ENCODE measurements at regions not wholly inside any gene's neighbourhood (a gene's known extent, or its start where the extent isn't known, plus 50 kb on each side); places are given as distances from the start of the nearest gene placed in this dataset.

DNA sequence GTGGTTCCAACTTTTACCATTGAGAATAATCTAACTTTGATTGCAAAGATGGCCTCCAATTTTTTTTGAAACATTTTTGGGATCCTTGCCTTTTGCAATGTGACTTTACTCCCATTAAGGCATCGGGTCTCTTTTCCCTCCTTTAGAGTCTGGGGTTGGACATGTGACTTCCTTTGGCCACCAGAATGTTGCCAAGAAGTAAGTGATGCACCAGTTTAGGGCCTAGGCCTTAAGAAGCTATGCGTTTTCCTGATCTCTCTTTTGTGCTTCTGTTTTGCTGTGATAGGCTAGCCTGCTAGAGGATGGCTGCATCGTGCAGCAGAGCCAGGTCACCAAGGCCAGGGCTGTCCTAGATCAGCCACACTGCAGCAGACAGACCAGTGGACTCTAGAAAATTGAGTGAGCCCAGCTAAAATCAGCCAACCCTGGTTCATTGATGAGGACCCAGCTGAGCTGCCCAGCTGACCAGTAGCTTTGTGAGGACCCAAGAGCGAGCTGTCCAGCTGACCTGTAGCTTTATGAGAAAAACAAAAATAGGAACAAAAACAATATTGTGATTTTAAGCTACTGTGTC, 594.0 kb upstream of the JAG1 start:
- ATAC-seq (no peak), DNase-seq (ENCODE audit: low spot score) (no peak)

DNA sequence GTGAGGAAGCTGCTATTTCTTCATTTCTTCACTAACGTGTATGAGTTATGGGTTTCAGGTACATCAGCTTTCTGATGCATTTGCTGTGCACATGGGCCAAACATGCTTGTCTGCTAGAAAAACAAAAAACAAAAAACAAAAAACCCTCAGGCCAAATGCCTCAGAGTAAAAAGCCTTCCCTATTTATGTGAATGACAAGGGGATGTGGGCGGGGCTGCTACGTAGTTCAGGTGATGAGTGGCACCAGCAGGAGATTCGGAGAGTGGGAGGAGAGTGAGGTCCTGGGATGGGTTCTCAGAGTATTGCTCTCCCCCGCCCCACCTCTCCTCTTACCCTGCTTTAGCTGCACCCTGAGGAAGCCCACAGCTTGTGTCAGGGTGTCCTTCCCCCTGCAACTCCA, 596.8 kb upstream of the JAG1 start:
- DNase-seq (ENCODE audit: low spot score) (no peak), ATAC-seq (no peak)

DNA sequence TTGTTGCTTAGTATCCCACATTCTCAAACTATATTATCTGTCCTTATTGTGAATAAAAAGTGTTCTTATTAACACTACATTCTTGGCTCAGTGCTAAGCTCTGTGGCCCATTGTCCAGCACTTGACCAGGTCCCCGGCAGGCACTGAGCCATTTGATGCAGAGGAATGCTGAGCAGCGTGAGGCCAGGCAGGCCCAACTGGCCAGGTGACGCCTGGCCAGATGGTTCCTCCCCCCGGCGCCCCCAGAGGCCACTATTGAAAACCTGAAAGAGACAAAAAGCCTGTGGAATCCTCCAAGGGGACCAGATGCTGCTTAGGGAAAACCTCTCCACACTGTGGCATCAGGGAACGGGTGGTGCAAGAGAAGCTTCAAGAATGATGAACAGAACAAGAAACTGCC, 597.5 kb upstream of the JAG1 start:
- DNase-seq (ENCODE audit: low spot score) (no peak), ATAC-seq (no peak)

DNA sequence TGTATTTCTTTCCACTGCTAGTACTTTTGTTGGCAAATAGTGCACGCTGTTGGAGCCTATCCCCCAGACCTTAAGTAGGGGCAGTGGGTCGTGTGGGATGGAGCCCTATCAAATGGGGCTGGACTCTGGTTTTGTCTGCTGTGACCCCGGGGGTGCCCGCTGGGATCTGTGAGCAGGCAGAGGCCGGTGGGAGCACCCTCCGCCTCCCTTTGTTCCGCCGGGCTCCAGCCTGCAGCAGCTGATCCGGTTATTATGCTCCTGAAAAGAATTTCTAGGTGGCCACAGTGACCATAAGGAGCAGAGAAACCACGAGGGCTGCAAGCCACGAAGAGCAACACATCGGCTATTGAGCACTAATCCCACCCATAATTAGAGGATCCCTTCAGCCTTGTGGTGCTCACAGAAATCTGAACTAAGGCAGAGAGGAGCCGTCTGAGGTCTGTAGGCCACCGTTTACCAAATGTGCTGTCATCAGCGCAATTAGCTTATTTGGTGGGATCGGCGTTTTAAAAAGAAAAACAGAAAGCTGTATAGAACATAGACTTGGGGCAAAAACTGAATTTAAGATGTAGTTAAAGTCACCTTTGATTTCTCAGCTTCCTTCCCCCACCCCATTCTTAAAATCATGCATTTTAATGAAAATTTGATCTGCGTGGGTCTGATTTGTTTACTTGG, 598.3 kb upstream of the JAG1 start:
- DNase-seq (ENCODE audit: low spot score) (no peak), ATAC-seq (no peak)

DNA sequence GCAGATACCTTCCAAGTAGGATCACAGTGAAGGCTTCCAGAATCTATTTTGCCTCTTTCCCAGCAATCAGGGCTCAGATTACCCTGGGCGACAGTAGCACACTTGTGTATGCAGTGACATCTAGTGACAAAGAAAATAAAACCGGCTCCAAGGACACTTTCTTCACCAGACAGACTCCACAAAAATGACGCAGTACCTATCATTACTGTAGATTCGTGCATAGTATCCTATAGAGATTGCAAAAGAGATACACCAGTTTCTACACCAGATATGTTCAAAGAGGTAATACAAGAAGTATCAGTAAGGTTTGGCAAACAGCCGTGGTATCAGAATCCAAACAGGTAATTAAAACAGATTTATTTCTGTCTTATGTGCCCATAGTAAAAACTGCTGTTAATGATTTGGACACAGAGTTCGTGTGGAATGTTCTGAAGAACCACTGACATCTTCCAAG, 600.4 kb upstream of the JAG1 start:
- ATAC-seq (peak; percentile 87), DNase-seq (ENCODE audit: low spot score) (no peak)

DNA sequence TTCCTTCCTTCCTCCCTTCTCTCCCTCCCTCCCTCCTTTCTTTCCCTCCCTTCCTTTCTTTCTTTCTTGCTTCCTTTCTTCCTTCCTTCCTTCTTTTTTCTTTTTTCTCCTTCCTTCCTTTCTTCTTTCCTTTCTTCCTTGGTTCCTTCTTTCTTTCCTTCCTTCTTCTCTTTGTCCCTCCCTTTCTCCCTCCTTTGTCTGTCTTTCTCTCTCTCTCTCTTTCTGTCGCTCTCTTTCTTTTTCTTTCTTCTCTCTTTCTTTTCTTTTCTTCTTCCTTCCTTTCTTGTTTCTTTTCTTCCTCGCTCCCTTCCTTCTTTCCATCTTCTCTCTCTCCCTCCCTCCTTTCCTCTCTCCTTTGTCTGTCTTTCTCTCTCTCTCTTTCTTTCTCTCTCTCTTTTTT, 601.9 kb upstream of the JAG1 start:
- no peak for ATAC-seq

DNA sequence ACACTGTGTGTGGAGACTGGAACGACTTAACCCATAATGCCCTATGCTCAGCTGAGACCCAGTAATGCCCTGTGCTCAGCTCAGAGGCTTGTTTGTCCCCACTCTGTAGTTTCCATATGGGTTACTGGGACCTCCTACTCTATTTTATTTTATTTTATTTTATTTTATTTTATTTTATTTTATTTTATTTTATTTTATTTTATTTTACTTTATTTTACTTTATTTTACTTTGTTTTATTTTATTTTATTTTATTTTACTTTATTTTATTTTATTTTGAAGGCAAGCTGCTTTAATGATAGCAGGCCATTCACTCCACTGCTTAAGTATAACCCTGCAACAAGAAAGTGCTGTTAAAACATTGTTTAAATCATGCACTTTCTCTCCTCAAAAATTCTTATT, 603.4 kb upstream of the JAG1 start:
- ATAC-seq (no peak), DNase-seq (ENCODE audit: low spot score) (no peak)

More for the DNA sequence above, 601.9 kb upstream of the JAG1 start:
- DNase-seq (ENCODE audit: low spot score), result no peak

DNA sequence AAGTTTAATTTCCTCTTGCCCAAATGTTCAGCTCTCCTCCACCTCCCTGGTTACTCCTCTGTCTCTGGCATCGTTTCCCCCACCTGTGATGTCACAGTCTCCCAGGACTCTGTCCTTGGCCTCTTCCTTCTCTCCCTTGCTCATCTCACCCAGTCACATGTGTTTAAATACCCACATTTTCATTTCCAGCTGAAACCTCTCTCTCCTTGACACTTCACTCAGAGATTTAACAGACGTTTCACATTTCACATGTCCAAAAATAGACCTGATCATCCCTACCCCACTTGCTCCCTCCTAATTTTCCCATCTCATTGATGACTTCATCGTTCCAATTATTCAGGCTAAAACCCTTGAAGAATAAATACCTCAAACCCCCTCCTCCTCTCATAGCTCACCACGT, 604.1 kb upstream of the JAG1 start:
- DNase-seq (ENCODE audit: low spot score) (no peak), ATAC-seq (no peak)

DNA sequence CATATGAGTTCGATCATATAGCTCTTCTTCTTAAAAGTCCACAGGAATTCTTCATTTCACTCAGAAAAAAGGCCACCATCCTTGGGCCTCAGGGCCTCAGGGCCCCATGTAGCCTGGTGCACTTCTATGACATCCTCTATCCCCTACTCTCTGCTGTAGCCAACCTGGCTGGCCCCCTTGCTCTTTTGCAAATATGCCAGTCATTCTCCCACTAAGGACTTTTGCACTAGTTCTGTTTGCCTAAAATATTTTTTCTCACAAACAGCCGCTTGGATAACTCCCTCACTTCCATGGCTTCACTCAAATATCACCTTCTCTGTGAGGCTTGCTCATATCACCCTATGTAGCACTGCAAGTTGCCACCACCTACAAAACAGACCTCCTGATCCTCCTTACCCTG, 604.7 kb upstream of the JAG1 start:
- DNase-seq (ENCODE audit: low spot score) (no peak), ATAC-seq (no peak)

DNA sequence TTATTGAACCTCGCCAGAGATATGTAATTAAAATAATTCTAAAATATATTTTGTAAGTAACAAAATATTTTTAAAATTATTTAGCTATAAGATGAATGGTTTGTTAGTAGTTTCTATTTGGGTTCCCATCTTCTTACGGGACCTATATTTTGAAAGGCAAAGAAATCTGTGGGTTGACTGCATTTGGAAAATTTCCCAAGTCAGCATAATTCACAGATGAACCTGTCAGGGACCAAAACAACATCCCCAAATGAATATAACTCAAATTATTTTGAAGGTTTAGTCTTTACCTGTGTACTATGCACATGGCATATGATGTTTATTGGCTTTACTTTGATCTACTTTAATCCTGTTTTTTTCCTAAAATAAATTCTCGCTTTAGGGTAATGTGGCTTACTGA, 607.4 kb upstream of the JAG1 start:
- DNase-seq (ENCODE audit: low spot score), result no peak
- no peak for ATAC-seq

DNA sequence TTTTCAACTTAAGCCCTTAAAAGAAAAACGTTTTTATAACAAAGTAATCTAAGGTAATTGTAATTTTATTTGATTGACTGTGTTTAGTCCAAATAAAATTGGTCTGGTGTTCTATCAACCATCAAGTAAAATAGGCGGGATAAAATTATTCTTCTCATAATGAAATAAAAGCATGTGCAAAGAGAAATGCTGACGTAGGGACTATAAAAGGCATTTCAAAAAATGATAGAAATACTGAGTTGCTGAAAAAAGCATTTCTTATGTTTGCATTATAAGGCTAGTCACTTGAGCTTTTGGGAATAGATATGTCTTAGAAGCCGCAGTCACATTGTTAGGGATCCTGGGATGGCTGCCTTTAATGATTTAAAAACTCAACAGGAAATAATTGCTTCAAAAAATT, 608.0 kb upstream of the JAG1 start:
- ATAC-seq (no peak), DNase-seq (ENCODE audit: low spot score) (no peak)

DNA sequence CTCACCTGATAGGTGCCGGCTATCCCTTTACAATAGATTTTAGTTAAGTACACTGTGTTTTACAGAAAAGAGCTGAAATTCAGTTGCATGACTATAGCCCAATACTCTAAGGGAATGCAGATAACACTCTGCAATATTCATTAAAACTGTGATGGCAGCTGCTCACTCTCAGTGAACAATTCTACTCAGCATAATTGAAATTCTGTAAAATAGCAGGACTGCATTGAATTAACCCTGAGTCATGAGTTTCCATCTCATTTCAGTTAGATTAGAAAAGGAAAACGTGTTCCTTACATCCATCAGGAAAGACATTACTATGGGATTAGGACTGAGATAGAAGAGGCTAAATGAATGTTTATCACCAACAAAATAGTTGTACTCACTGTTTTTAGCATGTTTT, 613.3 kb upstream of the JAG1 start:
- ATAC-seq (no peak), DNase-seq (ENCODE audit: low spot score) (no peak)

DNA sequence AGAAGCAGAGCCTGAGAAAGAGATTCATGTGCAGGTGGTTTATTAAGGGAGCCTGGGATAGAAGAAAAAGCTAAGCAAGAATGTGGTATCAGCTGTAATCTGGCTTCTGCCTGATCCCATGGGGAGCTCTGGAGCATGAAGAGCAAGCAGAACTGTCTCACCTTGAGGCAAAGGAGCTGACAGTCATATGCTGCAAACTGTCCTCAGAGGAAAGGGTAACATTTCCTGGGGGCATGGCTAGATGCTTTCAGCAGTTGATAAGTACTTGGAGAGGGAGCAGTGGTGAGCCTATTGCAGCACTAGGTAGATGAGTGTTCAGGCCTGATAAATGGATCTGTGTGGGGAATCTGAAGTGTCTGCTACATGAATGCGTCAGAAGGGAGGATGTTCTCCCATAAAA, 621.5 kb upstream of the BTBD3 start:
- DNase-seq (ENCODE audit: low spot score), result no peak
- no peak for ATAC-seq

DNA sequence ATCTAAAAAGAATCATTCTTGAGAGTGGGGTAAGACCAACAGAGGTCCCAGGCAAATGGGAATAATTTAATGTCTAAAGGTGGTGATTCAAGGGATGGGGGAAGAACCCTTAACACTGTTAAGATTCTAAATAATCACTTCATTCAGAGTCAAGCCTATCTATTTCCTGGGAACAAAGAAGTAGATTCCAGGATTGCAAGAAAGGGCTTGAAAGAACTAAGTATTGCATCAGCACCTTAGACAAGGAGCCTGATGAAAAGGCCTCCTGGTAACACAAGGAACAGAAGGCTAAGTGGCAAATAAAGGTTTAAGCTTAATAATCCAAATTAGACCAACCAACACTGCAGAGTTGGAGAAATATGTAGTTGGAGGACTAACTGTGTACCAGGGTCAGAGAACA, 620.7 kb upstream of the BTBD3 start:
- ATAC-seq (no peak), DNase-seq (ENCODE audit: low spot score) (no peak)

DNA sequence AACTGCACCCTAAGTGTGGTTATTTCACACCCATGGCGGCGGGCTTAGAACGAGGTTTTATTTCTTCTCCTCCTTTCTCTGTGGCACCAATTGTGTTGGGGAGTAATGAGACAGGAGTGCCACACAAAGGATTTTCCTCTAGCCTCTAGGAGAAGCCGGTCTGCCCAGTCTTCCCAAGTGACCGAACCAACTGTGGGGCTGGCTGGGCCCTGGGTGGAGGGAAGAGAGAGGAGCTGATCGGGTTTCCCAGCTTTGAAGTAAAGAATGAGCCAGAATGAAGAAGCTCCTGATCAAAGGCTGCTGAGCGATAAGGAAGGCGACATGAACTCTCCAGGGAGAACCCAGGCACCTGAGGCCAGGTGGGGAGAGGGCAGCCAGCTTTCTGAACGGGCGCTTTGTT, 616.0 kb upstream of the BTBD3 start:
- DNase-seq (ENCODE audit: low spot score) (no peak), ATAC-seq (no peak)

DNA sequence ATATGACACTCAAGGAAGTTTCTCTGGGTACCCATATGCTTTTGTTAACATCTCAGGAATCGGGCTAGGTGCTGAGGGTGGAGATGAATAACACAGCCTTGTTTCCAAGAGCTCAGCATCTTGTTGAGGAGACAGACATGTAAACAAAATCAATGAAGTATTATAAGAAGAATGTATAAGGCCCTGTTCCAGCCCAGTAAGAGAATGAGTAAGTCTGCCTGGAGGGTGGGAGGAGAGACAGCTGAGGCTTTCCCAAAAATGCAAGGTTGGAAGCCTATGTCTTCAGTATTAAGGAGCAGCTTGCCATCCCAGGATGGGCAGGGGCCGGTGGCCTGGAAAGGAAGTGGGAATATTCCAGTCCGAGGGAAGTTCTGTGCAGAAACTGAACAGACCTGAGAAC, 615.3 kb upstream of the BTBD3 start:
- DNase-seq (ENCODE audit: low spot score), result no peak
- no peak for ATAC-seq

DNA sequence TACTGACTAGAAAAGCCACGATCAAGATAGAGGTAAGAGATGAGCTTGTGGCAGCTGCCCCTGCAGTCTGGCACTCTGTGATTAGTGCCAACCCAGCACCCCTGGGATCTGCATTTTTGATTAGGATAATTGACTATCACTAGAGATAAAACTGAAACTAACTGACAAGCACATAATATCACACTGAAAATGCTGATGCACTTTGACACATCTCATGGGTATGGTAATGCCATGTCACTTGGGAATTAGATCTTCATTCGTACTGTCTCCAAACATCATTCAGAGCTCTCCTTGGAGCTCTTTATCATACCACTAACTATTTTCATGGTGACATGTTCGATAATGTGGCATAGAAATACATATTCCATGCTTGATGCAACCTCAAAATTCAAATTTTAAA, 612.9 kb upstream of the BTBD3 start:
- DNase-seq (ENCODE audit: low spot score) (no peak), ATAC-seq (no peak)

DNA sequence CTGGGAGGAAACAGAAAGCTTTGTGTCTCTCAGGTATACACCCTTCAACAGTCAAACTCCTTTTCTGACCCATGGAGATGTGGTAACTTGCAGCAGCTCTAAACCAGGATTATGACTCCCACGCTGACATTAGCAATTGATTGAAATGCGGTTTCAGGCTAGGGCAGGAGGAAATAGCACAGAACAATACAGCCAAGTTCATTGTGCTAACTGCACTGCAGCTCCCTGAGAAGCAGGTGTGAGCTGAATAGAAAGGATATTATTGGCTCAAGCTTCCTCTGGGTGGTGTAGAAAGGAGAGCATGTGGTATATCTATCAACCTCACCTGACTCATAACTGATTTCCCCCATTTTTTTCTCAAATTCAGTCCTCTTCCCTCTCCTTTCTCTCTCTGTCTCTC, 612.3 kb upstream of the BTBD3 start:
- DNase-seq (ENCODE audit: low spot score), result no peak
- ATAC-seq, result no peak

DNA sequence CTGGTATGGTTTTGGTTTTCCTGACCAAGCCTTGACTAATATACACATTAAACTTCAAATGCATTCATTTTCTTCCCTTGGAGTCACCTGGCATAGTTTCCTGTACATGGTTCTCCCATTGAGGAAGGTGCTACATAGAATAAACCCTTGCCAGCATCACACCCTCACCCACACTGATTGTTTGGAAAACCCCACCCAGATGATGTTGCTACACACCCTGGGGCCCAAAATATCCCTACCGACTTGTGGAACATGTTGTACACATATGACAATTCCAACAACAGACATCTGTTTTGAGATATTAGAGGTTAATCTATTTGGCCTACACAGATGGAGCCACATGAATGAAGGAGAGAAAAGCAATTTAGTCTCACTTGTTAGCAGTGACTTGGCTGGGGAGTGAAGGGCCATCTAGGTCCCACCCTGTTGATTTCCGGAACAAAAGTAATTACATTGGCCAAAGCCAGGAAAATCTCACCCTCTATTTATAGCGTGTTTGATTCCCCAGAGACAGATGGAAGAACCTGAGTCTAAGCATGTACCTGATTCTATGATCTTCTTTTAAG, 606.0 kb upstream of the BTBD3 start:
- DNase-seq (ENCODE audit: low spot score), result no peak
- no peak for ATAC-seq

DNA sequence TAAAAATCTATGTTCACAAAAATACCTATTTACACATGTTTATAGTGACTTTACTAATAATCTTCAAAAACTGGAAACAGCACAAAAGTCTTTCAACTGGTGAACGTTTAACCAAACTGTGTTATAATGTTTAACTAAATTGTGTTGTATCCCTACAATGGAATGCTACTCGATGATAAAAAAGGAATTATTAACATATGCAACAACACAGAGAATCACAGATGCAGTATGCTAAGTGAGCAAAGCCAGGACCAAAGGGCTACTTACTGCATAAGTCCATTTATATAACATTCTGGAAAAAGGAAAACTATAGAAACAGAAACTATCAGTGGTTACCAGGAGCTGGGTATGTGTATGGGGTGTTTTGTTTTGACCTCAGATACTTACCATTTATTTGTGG, 602.2 kb upstream of the BTBD3 start:
- DNase-seq (ENCODE audit: low spot score) (no peak), ATAC-seq (no peak)

DNA sequence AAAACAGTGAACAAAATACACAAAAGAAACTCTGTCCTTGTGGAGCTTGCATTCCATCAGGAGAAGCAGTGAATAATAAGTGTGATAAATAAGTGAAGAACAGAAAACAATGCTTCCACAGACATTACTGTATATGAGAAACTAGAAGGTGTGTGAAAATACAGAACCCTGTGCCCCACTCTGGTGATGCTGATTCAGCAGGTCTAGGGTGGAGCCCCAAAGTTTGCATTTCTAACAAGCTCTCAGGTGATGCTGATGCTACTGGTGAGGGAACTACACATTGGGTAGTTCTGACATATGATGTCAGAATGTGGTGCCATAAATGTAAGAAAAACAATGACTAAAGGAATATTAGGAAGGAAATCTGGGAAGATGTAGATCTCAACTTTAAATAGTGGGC, 601.4 kb upstream of the BTBD3 start:
- ATAC-seq, result no peak

DNA sequence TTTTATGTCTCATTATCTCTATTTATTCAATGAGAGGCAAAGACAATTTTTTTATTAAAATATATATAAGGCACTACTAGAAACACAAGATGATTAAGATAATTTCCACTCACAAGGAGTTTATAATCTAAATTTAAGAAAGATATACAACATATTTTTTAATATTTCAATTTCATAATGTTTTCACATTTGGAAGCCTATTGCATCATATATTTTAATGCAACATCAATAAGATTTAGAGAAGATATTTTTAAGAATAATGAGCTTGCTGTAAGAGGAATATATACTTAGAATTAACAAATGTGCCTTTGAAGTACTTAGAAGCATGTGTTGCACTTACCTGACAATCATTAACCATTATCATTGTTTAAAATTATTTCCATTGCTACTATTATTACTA, 597.7 kb upstream of the BTBD3 start:
- no peak for DNase-seq (ENCODE audit: low spot score)
- ATAC-seq, result no peak

More for the DNA sequence above, 601.4 kb upstream of the BTBD3 start:
- DNase-seq (ENCODE audit: low spot score), result no peak

DNA sequence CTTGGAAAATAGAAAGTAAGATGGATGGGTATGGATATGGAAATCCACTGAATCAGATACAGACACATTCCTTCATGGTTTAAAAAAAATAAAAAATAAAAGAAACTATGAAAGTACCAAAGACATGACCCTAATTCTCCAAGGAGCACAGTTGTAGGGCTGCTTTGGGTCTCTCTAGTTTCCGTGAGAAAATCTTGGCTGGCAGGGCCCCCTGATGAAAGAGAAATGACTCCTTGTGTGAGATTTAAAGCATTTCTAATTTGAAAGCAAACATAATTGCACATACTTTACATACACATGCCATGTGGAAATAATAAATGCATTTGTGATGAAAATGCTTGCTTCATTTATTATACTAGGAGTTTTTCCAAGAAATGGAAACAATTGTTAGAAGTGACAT, 593.9 kb upstream of the BTBD3 start:
- DNase-seq (ENCODE audit: low spot score), result no peak
- no peak for ATAC-seq
